DND-41 (cell line): ENCODE measurements at regions not wholly inside any gene's neighbourhood (a gene's known extent, or its start where the extent isn't known, plus 50 kb on each side); places are given as distances from the start of the nearest gene placed in this dataset.

Source experiments
- ATAC-seq: fragments of 200-7000 bp; cut with Tn5 transposase; 3 replicates; pipeline ENCODE4 v1.9.1; 2021; ENCODE audit warnings: low read depth; ENCODE audit not compliant: insufficient read depth
- DNase-seq: peaks from one replicate; pipeline ENCODE4 v3.0.0-alpha.2; 2020
- H2AFZ ChIP-seq: 2 replicates; pipeline ENCODE4 v1.6.0; 2012; ENCODE audit warnings: low read depth, low read length
- H3K27ac ChIP-seq: 2 replicates; pipeline ENCODE4 v1.5.1; 2012; ENCODE audit warnings: low read length, inconsistent platforms
- H3K27me3 ChIP-seq: fragments of 200-600 bp; sonication (generic); 2 replicates; pipeline ENCODE4 v1.6.0; 2012; ENCODE audit warnings: low read length, mild to moderate bottlenecking, inconsistent platforms; ENCODE audit not compliant: insufficient read depth, poor library complexity
- H3K36me3 ChIP-seq: 2 replicates; pipeline ENCODE4 v1.5.1; 2012; ENCODE audit warnings: low read length, inconsistent platforms; ENCODE audit not compliant: insufficient read depth
- H3K4me1 ChIP-seq: 2 replicates; pipeline ENCODE4 v1.5.1; 2012; ENCODE audit warnings: mild to moderate bottlenecking, low read length; ENCODE audit not compliant: insufficient read depth
- H3K4me2 ChIP-seq: 2 replicates; pipeline ENCODE4 v1.6.0; 2012; ENCODE audit warnings: mild to moderate bottlenecking, moderate library complexity, low read length, inconsistent platforms; ENCODE audit not compliant: insufficient read depth
- H3K4me3 ChIP-seq, 2 experiments: fragments of 200-600 bp in 1 of 2; shearing (Covaris generic) in 1 of 2; 2 replicates each; pipeline ENCODE4 v1.5.1; 2012 to 2016; ENCODE audit warnings: inconsistent platforms in 2 of 2, low read length in 2 of 2, mild to moderate bottlenecking in 2 of 2, low read depth in 1 of 2, moderate library complexity in 1 of 2
- H3K79me2 ChIP-seq: 2 replicates; pipeline ENCODE4 v1.6.0; 2012; ENCODE audit warnings: low read length, inconsistent platforms; ENCODE audit not compliant: insufficient read depth
- H3K9ac ChIP-seq: 2 replicates; pipeline ENCODE4 v1.6.0; 2012; ENCODE audit warnings: low read depth, mild to moderate bottlenecking, inconsistent platforms, low read length, moderate library complexity
- H3K9me3 ChIP-seq: 2 replicates; pipeline ENCODE4 v1.5.1; 2012; ENCODE audit warnings: low read length, moderate library complexity, mild to moderate bottlenecking, inconsistent platforms; ENCODE audit not compliant: insufficient read depth, severe bottlenecking
- H4K20me1 ChIP-seq: 2 replicates; pipeline ENCODE4 v1.6.0; 2012; ENCODE audit warnings: low read length; ENCODE audit not compliant: insufficient read depth
- EZH2 ChIP-seq: IDR thresholded peaks from 3 replicates; pipeline ENCODE4 v1.6.1; 2012; ENCODE audit warnings: borderline replicate concordance, low read depth, mild to moderate bottlenecking, moderate library complexity, low read length, inconsistent platforms; ENCODE audit not compliant: severe bottlenecking
- TF ChIP-seq, protein P1 (sequence below): IDR thresholded peaks from 2 replicates; pipeline ENCODE4 v1.5.1; 2012; ENCODE audit warnings: borderline replicate concordance, low read length, moderate library complexity, mild to moderate bottlenecking; ENCODE audit not compliant: poor library complexity, severe bottlenecking; ENCODE audit errors: extremely low read depth

DNA sequence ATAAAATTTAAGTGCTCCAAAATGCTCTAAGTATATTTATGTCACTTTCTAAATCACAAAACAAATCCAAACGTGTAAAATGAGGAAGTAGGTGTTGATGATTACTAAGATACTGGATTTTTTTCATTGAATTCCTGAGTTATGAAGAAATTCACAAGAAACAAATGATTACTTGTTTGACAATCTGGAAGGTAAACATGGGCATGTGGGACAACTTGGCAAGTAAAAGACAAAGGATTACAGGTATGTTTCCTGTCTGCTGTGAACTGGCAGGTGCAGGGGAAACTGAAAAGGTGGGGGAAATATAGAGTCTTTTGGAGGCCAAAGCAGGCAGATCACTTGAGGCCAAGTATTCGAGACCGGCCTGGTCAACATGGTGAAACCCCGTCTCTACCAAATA is 252.7 kb upstream of the AZI2 start:
- no peak overlapping the region for H2AFZ ChIP-seq
- no peak for TF ChIP-seq EZH2
- TF ChIP-seq, protein P1, sequence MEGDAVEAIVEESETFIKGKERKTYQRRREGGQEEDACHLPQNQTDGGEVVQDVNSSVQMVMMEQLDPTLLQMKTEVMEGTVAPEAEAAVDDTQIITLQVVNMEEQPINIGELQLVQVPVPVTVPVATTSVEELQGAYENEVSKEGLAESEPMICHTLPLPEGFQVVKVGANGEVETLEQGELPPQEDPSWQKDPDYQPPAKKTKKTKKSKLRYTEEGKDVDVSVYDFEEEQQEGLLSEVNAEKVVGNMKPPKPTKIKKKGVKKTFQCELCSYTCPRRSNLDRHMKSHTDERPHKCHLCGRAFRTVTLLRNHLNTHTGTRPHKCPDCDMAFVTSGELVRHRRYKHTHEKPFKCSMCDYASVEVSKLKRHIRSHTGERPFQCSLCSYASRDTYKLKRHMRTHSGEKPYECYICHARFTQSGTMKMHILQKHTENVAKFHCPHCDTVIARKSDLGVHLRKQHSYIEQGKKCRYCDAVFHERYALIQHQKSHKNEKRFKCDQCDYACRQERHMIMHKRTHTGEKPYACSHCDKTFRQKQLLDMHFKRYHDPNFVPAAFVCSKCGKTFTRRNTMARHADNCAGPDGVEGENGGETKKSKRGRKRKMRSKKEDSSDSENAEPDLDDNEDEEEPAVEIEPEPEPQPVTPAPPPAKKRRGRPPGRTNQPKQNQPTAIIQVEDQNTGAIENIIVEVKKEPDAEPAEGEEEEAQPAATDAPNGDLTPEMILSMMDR: no peak
- ATAC-seq (no peak), DNase-seq (no peak)
- H3K27me3 ChIP-seq: no peaks in the 10 kb centered on the region
- no peak overlapping the region for H3K4me3 ChIP-seq
- no peak overlapping the region for H3K4me2 ChIP-seq
- no peak overlapping the region for H3K27ac ChIP-seq
- no peaks in the 10 kb centered on the region for H3K79me2 ChIP-seq
- no peaks in the 10 kb centered on the region for H3K4me1 ChIP-seq
- H3K9ac ChIP-seq: no peak overlapping the region
- no peaks in the 10 kb centered on the region for H4K20me1 ChIP-seq
- no peaks in the 10 kb centered on the region for H3K9me3 ChIP-seq
- no peaks in the 10 kb centered on the region for H3K36me3 ChIP-seq

DNA sequence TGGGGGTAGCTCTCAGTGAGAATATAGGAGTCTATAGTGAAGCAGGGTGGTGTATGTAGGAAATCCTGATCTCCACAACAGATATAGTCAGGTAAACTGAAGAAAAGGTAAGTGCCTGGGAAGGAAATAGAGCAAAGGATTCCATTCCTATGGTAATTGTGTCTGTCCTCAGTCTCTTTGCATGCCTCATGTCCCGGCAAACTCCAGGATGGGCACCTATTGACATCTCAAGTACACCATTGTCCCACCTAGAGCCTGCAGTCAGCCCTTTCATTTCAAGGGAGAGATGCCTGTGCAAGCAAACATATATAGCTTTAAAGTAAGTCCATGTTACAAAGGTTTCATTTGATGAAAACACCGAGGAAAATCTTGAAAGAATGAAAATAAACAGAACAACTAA is 257.7 kb upstream of the AZI2 start:
- Histone ChIP-seq H3K4me3 (no peak overlapping the region), H3K27me3 (no peaks in the 10 kb centered on the region), H3K36me3 (no peaks in the 10 kb centered on the region), H2AFZ (no peak overlapping the region), H3K9ac (no peak overlapping the region), H3K4me2 (no peak overlapping the region), H3K27ac (no peak overlapping the region), H4K20me1 (no peaks in the 10 kb centered on the region), H3K79me2 (no peaks in the 10 kb centered on the region), H3K4me1 (no peaks in the 10 kb centered on the region), H3K9me3 (no peaks in the 10 kb centered on the region)
- no peak for ATAC-seq
- TF ChIP-seq, protein P1: no peak
- no peak for TF ChIP-seq EZH2
- no peak for DNase-seq

DNA sequence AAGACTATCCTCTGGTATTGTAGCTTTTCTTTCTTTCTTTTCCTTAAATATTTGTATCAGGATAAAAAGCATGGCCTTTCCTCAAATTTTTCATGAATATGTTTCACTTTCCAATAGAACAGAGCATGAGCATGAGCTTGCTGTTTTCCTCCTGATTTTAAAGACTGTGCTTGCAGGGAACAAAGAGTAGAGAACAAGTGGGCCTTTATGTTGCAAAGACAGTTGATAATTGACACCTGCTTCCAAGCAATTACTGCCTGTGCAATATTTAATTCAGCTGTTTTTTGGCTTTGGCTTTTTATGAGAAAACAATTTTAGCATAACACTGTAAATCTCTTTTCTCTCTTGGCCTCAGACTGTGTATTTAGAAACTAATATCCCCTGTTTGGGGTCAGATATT is 263.6 kb upstream of the AZI2 start:
- Histone ChIP-seq H3K27ac (no peak overlapping the region), H3K9ac (no peak overlapping the region), H3K79me2 (no peaks in the 10 kb centered on the region), H3K27me3 (no peaks in the 10 kb centered on the region), H3K4me2 (no peak overlapping the region), H4K20me1 (no peaks in the 10 kb centered on the region), H3K36me3 (no peaks in the 10 kb centered on the region), H2AFZ (no peak overlapping the region), H3K4me1 (no peaks in the 10 kb centered on the region), H3K4me3 (no peak overlapping the region), H3K9me3 (no peaks in the 10 kb centered on the region)
- ATAC-seq (no peak), DNase-seq (no peak)
- TF ChIP-seq, protein P1: no peak

DNA sequence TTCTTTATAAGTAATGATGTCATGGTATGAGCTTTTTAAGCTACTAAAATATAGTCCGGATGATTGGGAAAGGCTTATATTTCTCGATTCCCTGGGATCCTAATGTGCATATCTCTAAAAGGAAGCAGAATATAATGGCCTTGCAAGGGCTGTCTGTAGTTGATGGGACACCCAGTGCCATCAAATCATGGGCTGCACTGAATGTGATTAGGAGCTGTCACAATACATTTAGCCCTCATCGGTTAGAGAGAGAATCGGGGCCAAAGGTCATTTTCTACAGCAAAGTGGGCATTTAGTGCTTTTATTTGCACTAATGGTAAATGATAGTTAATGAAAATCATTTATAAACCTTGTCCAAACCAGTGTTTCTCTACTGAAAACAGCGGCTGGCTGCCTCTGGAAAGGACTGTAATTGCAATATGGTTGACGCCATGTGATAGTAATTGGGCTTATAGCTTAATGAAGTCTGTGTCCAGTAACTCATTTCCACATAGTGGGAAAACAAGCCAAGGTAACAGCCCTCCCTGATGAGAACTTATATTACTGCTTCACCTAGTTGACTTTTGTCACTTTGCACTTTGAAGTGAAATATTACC is 265.0 kb upstream of the AZI2 start:
- Histone ChIP-seq H3K4me2 (no peak overlapping the region), H3K9me3 (no peaks in the 10 kb centered on the region), H4K20me1 (no peaks in the 10 kb centered on the region), H2AFZ (no peak overlapping the region), H3K4me1 (no peaks in the 10 kb centered on the region), H3K9ac (no peak overlapping the region), H3K27ac (no peak overlapping the region), H3K4me3 (no peak overlapping the region), H3K27me3 (no peaks in the 10 kb centered on the region), H3K36me3 (no peaks in the 10 kb centered on the region), H3K79me2 (no peaks in the 10 kb centered on the region)
- ATAC-seq: no peak
- no peak for TF ChIP-seq EZH2
- TF ChIP-seq, protein P1: no peak
- no peak for DNase-seq
